SK-N-SH treated with all-trans-retinoic acid at 6 μM for 48 hours (cell line): ENCODE measurements at regions not wholly inside any gene's neighbourhood (a gene's known extent, or its start where the extent isn't known, plus 50 kb on each side); places are given as distances from the start of the nearest gene placed in this dataset.

Experiments used
- ATAC-seq: fragments of 200-7000 bp; cut with Tn5 transposase; 3 replicates; pipeline ENCODE4 v1.9.1; 2020; ENCODE audit warnings: mild to moderate bottlenecking, moderate library complexity
- ARNTL ChIP-seq: fragments of 450-650 bp; formaldehyde crosslinking; IDR thresholded peaks from 2 replicates; pipeline ENCODE4 v1.5.0; 2020; ENCODE audit warnings: low read depth, mild to moderate bottlenecking, moderate library complexity, borderline replicate concordance
- BACH2 ChIP-seq: fragments of 250-450 bp; sonication (Bioruptor Pico); IDR thresholded peaks from 2 replicates; pipeline ENCODE4 v1.9.0; 2021; ENCODE audit warnings: mild to moderate bottlenecking, borderline replicate concordance
- CREB5 ChIP-seq: fragments of 250-450 bp; sonication (Bioruptor Pico); IDR thresholded peaks from 2 replicates; pipeline ENCODE4 v1.5.1; 2020; ENCODE audit warnings: low read depth, mild to moderate bottlenecking, moderate library complexity
- CSRNP3 ChIP-seq: fragments of 250-450 bp; sonication (Bioruptor Pico); IDR thresholded peaks from 2 replicates; pipeline ENCODE4 v1.5.1; 2021; ENCODE audit warnings: mild to moderate bottlenecking, moderate library complexity
- ESRRG ChIP-seq: fragments of 250-450 bp; sonication (Bioruptor Pico); IDR thresholded peaks from 2 replicates; pipeline ENCODE4 v1.6.1; 2021; ENCODE audit warnings: mild to moderate bottlenecking
- GLIS3 ChIP-seq: fragments of 250-450 bp; sonication (Bioruptor Pico); IDR thresholded peaks from 2 replicates; pipeline ENCODE4 v1.5.0; 2020; ENCODE audit warnings: mild to moderate bottlenecking, moderate library complexity
- ISL1 ChIP-seq: fragments of 250-450 bp; sonication (Bioruptor Pico); IDR thresholded peaks from 2 replicates; pipeline ENCODE4 v2.1.2; 2022; ENCODE audit warnings: mild to moderate bottlenecking, moderate library complexity
- OSR1 ChIP-seq: fragments of 250-450 bp; sonication (Bioruptor Pico); IDR thresholded peaks from 2 replicates; pipeline ENCODE4 v1.8.0; 2022; ENCODE audit warnings: moderate library complexity, mild to moderate bottlenecking, inconsistent platforms
- PATZ1 ChIP-seq: fragments of 250-450 bp; sonication (Bioruptor Pico); IDR thresholded peaks from 2 replicates; pipeline ENCODE4 v1.8.0; 2020; ENCODE audit warnings: mild to moderate bottlenecking, moderate library complexity, borderline replicate concordance
- POU6F1 ChIP-seq: fragments of 250-450 bp; sonication (Bioruptor Pico); IDR thresholded peaks from 2 replicates; pipeline ENCODE4 v1.8.0; 2021; ENCODE audit warnings: low read depth, mild to moderate bottlenecking, moderate library complexity, borderline replicate concordance
- PPARA ChIP-seq: fragments of 250-450 bp; sonication (Bioruptor Pico); IDR thresholded peaks from 2 replicates; pipeline ENCODE4 v1.5.0; 2020; ENCODE audit warnings: mild to moderate bottlenecking, borderline replicate concordance
- RARB ChIP-seq: fragments of 250-450 bp; sonication (Bioruptor Pico); IDR thresholded peaks from 2 replicates; pipeline ENCODE4 v1.8.0; 2021; ENCODE audit warnings: mild to moderate bottlenecking, moderate library complexity
- SNAI2 ChIP-seq: fragments of 250-450 bp; sonication (Bioruptor Pico); IDR thresholded peaks from 2 replicates; pipeline ENCODE4 v1.5.0; 2020; ENCODE audit warnings: mild to moderate bottlenecking, moderate library complexity
- TCF4 ChIP-seq: fragments of 250-450 bp; sonication (Bioruptor Pico); IDR thresholded peaks from 2 replicates; pipeline ENCODE4 v1.8.0; 2021; ENCODE audit warnings: mild to moderate bottlenecking, moderate library complexity, borderline replicate concordance
- TOX ChIP-seq: fragments of 250-450 bp; sonication (Bioruptor Pico); IDR thresholded peaks from 2 replicates; pipeline ENCODE4 v1.8.0; 2021; ENCODE audit warnings: mild to moderate bottlenecking, moderate library complexity, borderline replicate concordance
- TSHZ2 ChIP-seq: fragments of 250-450 bp; sonication (Bioruptor Pico); IDR thresholded peaks from 2 replicates; pipeline ENCODE4 v1.5.0; 2020; ENCODE audit warnings: mild to moderate bottlenecking, moderate library complexity
- ZC3H10 ChIP-seq: fragments of 250-450 bp; sonication (Bioruptor Pico); IDR thresholded peaks from 2 replicates; pipeline ENCODE4 v1.5.1; 2021; ENCODE audit warnings: mild to moderate bottlenecking, moderate library complexity
- ZFP3 ChIP-seq: fragments of 250-450 bp; sonication (Bioruptor Pico); IDR thresholded peaks from 2 replicates; pipeline ENCODE4 v1.5.0; 2020; ENCODE audit warnings: mild to moderate bottlenecking, moderate library complexity
- ZFP30 ChIP-seq: fragments of 450-650 bp; formaldehyde crosslinking; IDR thresholded peaks from 2 replicates; pipeline ENCODE4 v1.5.0; 2022; ENCODE audit warnings: mild to moderate bottlenecking, moderate library complexity
- ZNF565 ChIP-seq: fragments of 450-650 bp; formaldehyde crosslinking; conservative IDR thresholded peaks from 2 replicates; pipeline ENCODE4 v1.5.0; 2020; ENCODE audit warnings: low read depth, mild to moderate bottlenecking, moderate library complexity
- ZNF70 ChIP-seq: fragments of 450-650 bp; formaldehyde crosslinking; IDR thresholded peaks from 2 replicates; pipeline ENCODE4 v1.5.0; 2020; ENCODE audit warnings: mild to moderate bottlenecking, moderate library complexity
- ZNF8 ChIP-seq: fragments of 450-650 bp; formaldehyde crosslinking; IDR thresholded peaks from 2 replicates; pipeline ENCODE4 v1.5.0; 2020; ENCODE audit warnings: mild to moderate bottlenecking, moderate library complexity

- ATAC-seq = no peak
- no peak for TF ChIP-seq TOX (CRISPR knock-in tag)
- no peak for TF ChIP-seq ARNTL (CRISPR knock-in tag)
- TF ChIP-seq TCF4 = no peak
- TF ChIP-seq ISL1 (CRISPR knock-in tag) = no peak
- TF ChIP-seq ZNF8 (CRISPR knock-in tag) = no peak
- no peak for TF ChIP-seq ESRRG
- TF ChIP-seq ZNF565 (CRISPR knock-in tag) = no peak
- TF ChIP-seq ZFP3 = no peak
- TF ChIP-seq SNAI2 (CRISPR knock-in tag) = no peak
- TF ChIP-seq RARB = no peak
- no peak for TF ChIP-seq CREB5 (CRISPR knock-in tag)
- no peak for TF ChIP-seq ZNF70 (CRISPR knock-in tag)
- TF ChIP-seq BACH2 (CRISPR knock-in tag) = no peak
- TF ChIP-seq CSRNP3 = no peak
- no peak for TF ChIP-seq PPARA (CRISPR knock-in tag)
- TF ChIP-seq GLIS3 (CRISPR knock-in tag) = no peak
- TF ChIP-seq ZC3H10 (CRISPR knock-in tag) = no peak
Observed at GRCh38 chr6:15827496-15828255, 164.8 kb upstream of the DTNBP1 start.

GRCh38 chr6:15826814-15827318, 164.0 kb upstream of the DTNBP1 start:
- TF ChIP-seq CREB5 (CRISPR knock-in tag) = no peak
- TF ChIP-seq ZC3H10 (CRISPR knock-in tag) = no peak
- TF ChIP-seq PATZ1 (CRISPR knock-in tag) = no peak
- no peak for TF ChIP-seq GLIS3 (CRISPR knock-in tag)
- TF ChIP-seq ESRRG = no peak
- TF ChIP-seq ZNF565 (CRISPR knock-in tag) = no peak
- no peak for TF ChIP-seq RARB
- no peak for TF ChIP-seq SNAI2 (CRISPR knock-in tag)
- TF ChIP-seq CSRNP3 = no peak
- no peak for TF ChIP-seq ZFP3
- TF ChIP-seq POU6F1 = no peak
- TF ChIP-seq ZFP30 (CRISPR knock-in tag) = no peak
- TF ChIP-seq BACH2 (CRISPR knock-in tag) = no peak
- no peak for TF ChIP-seq OSR1
- TF ChIP-seq TSHZ2 (CRISPR knock-in tag) = no peak
- TF ChIP-seq PPARA (CRISPR knock-in tag) = no peak
- TF ChIP-seq TOX (CRISPR knock-in tag) = no peak
- TF ChIP-seq TCF4 = no peak
- TF ChIP-seq ZNF70 (CRISPR knock-in tag) = no peak
- ATAC-seq = no peak
